ENCODE measurements at regions not wholly inside any gene's neighbourhood (a gene's known extent, or its start where the extent isn't known, plus 50 kb on each side); places are given as distances from the start of the nearest gene placed in this dataset.

- H3K4me3 ChIP-seq (ENCODE audit: insufficient read depth, low read depth, low read length) = no peak overlapping the region
- H3K36me3 ChIP-seq (ENCODE audit: control insufficient read depth, insufficient read depth, low read length) = no peaks in the 10 kb centered on the region
- no peaks in the 10 kb centered on the region for H3K9me3 ChIP-seq (ENCODE audit: control insufficient read depth, low read length)
- H3K27ac ChIP-seq (ENCODE audit: insufficient read depth, low read depth, low read length, poor library complexity, severe bottlenecking) = no peak overlapping the region
- H3K4me1 ChIP-seq (ENCODE audit: control insufficient read depth, insufficient read depth, low read length) = no peaks in the 10 kb centered on the region
- no peaks in the 10 kb centered on the region for H3K27me3 ChIP-seq (ENCODE audit: control insufficient read depth, insufficient read depth, low read length, poor library complexity, severe bottlenecking)
- WGBS, 2 experiments = 90 to 91% methylated on average over 7 to 8 of the region's 8 CpGs
Measured at GRCh38 chr17:34099859-34100515, 155.1 kb upstream of the CCL2 start.

DNA sequence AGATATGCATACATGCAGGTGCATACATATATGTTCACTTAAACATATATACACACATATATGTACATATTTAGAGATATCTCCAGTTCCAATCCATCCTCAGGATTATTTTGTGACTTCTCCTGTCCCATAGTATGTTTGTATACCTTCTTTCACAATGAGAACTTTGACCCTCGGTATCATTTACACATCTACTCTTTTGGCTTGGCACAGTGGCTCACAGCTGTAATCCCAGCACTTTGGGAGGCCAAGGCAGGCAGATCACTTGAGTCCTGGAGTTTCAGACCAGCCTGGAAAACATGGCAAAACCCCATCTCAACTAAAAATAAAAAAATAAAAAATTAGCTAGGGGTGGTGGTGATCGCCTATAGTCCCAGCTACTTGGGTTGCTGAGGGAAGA, 148.1 kb upstream of the CCL2 start:
- Histone ChIP-seq H3K27me3 (ENCODE audit: control insufficient read depth, insufficient read depth, low read length, poor library complexity, severe bottlenecking) (no peaks in the 10 kb centered on the region), H3K27ac (ENCODE audit: insufficient read depth, low read depth, low read length, poor library complexity, severe bottlenecking) (no peak overlapping the region), H3K9me3 (ENCODE audit: control insufficient read depth, low read length) (no peaks in the 10 kb centered on the region), H3K36me3 (ENCODE audit: control insufficient read depth, insufficient read depth, low read length) (no peaks in the 10 kb centered on the region), H3K4me1 (ENCODE audit: control insufficient read depth, insufficient read depth, low read length) (no peaks in the 10 kb centered on the region), H3K4me3 (ENCODE audit: insufficient read depth, low read depth, low read length) (no peak overlapping the region)
- 86 to 89% methylated on average over 2 of the region's 2 CpGs for WGBS, 2 experiments

DNA sequence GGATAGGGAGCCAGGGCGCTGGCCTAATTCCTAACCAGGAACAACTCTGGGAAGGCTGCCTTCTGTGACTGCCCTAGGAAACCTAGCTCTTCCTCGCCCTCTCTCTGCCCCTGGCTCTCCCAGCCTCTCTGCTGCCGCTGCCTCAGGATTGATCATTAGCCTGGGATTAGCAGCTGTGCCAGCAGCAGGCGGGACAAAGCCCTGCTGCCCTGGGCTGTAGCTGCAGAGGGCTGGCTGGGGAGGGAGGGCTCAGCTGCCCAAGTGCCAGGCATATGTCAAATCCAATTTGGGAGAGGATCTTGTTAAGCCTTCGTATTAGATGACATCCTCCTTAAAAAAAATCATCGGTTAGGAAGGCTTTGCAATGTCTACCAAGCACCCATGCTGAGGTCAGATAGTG, 144.8 kb upstream of the CCL2 start:
- 59 to 63% methylated on average over 6 of the region's 6 CpGs for WGBS, 2 experiments
- H3K4me3 ChIP-seq (ENCODE audit: insufficient read depth, low read depth, low read length) = no peak overlapping the region
- no peaks in the 10 kb centered on the region for H3K27me3 ChIP-seq (ENCODE audit: control insufficient read depth, insufficient read depth, low read length, poor library complexity, severe bottlenecking)
- H3K36me3 ChIP-seq (ENCODE audit: control insufficient read depth, insufficient read depth, low read length) = no peaks in the 10 kb centered on the region
- no peak overlapping the region for H3K27ac ChIP-seq (ENCODE audit: insufficient read depth, low read depth, low read length, poor library complexity, severe bottlenecking)
- H3K9me3 ChIP-seq (ENCODE audit: control insufficient read depth, low read length) = no peaks in the 10 kb centered on the region
- no peaks in the 10 kb centered on the region for H3K4me1 ChIP-seq (ENCODE audit: control insufficient read depth, insufficient read depth, low read length)

DNA sequence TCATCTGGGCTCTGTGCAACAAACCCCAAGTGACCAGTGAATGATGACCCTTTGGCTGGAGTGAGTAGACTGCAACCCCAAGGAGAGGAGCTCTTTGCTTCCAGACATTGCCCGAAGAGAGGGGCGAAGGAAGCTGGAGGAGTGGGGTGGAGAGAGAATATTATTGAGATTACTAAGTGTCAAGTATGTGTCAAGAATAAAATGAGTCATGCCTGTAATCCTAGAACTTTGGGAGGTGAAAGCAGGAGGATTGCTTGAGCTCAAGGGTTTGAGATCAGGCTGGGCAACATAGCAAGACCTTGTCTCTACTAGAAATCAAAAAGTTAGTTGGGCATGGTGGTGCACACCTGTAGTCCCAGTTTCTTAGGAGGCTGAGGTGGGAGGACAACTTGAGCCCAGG, 142.0 kb upstream of the CCL2 start:
- Histone ChIP-seq H3K27ac (ENCODE audit: insufficient read depth, low read depth, low read length, poor library complexity, severe bottlenecking) (no peak overlapping the region), H3K27me3 (ENCODE audit: control insufficient read depth, insufficient read depth, low read length, poor library complexity, severe bottlenecking) (no peaks in the 10 kb centered on the region)
- 97 to 98% methylated on average over 2 of the region's 2 CpGs for WGBS, 2 experiments

DNA sequence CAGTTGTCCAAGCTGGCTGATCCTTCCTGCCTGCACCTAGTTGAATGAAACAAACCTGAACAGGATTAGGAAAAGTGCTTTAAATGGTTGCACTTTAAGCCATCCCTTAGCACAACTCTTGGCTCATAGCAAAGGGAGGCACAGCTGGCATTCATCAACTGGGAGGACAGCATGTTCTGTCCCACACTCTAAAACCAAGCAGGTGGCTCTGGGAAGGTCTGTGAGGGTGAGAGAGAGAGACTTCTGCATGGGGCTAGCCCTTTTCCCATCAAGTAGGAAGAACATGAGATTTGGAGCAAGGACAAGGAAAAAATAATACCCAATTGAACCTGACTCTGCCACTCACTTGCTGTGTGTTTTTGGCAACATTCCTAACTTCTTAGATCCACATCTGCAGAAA, 140.9 kb upstream of the CCL2 start:
- no peak overlapping the region for H3K4me3 ChIP-seq (ENCODE audit: insufficient read depth, low read depth, low read length)
- H3K36me3 ChIP-seq (ENCODE audit: control insufficient read depth, insufficient read depth, low read length) = no peaks in the 10 kb centered on the region
- no peaks in the 10 kb centered on the region for H3K4me1 ChIP-seq (ENCODE audit: control insufficient read depth, insufficient read depth, low read length)
- no peaks in the 10 kb centered on the region for H3K27me3 ChIP-seq (ENCODE audit: control insufficient read depth, insufficient read depth, low read length, poor library complexity, severe bottlenecking)
- H3K27ac ChIP-seq (ENCODE audit: insufficient read depth, low read depth, low read length, poor library complexity, severe bottlenecking) = no peak overlapping the region
- H3K9me3 ChIP-seq (ENCODE audit: control insufficient read depth, low read length) = no peaks in the 10 kb centered on the region

More for the DNA sequence above, 142.0 kb upstream of the CCL2 start:
- Histone ChIP-seq H3K4me1 (ENCODE audit: control insufficient read depth, insufficient read depth, low read length) (no peaks in the 10 kb centered on the region), H3K36me3 (ENCODE audit: control insufficient read depth, insufficient read depth, low read length) (no peaks in the 10 kb centered on the region), H3K9me3 (ENCODE audit: control insufficient read depth, low read length) (no peaks in the 10 kb centered on the region), H3K4me3 (ENCODE audit: insufficient read depth, low read depth, low read length) (no peak overlapping the region)

- H3K9me3 ChIP-seq (ENCODE audit: control insufficient read depth, low read length) = no peaks in the 10 kb centered on the region
- H3K36me3 ChIP-seq (ENCODE audit: control insufficient read depth, insufficient read depth, low read length) = no peaks in the 10 kb centered on the region
- no peak overlapping the region for H3K27ac ChIP-seq (ENCODE audit: insufficient read depth, low read depth, low read length, poor library complexity, severe bottlenecking)
- H3K27me3 ChIP-seq (ENCODE audit: control insufficient read depth, insufficient read depth, low read length, poor library complexity, severe bottlenecking) = no peaks in the 10 kb centered on the region
- H3K4me3 ChIP-seq (ENCODE audit: insufficient read depth, low read depth, low read length) = no peak overlapping the region
- H3K4me1 ChIP-seq (ENCODE audit: control insufficient read depth, insufficient read depth, low read length) = no peaks in the 10 kb centered on the region
Measured at GRCh38 chr17:34116306-34116705, 138.8 kb upstream of the CCL2 start.

DNA sequence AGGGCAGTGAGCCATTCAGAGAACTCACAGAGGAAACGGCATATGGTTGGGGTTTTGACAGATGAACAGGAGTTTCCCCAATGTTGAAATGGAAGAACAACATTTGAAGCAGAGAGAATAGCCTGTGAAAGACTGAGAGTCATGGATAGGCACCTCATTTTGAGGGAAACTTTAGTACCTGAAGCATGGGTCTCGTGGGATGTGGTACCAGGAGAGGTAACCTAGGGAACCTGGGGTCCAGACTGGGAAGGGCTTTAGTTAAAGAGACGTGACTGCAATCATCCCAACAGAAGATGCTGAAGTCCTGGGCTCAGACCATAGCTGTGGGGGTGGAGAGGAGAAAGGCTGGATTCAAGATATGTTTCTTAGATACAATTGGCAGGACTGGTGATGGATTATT, 137.8 kb upstream of the CCL2 start:
- Histone ChIP-seq H3K4me1 (ENCODE audit: control insufficient read depth, insufficient read depth, low read length) (no peaks in the 10 kb centered on the region), H3K36me3 (ENCODE audit: control insufficient read depth, insufficient read depth, low read length) (no peaks in the 10 kb centered on the region), H3K9me3 (ENCODE audit: control insufficient read depth, low read length) (no peaks in the 10 kb centered on the region), H3K27me3 (ENCODE audit: control insufficient read depth, insufficient read depth, low read length, poor library complexity, severe bottlenecking) (no peaks in the 10 kb centered on the region), H3K27ac (ENCODE audit: insufficient read depth, low read depth, low read length, poor library complexity, severe bottlenecking) (no peak overlapping the region), H3K4me3 (ENCODE audit: insufficient read depth, low read depth, low read length) (no peak overlapping the region)
- 92% methylated on average over 3 of the region's 3 CpGs for WGBS, 2 experiments

DNA sequence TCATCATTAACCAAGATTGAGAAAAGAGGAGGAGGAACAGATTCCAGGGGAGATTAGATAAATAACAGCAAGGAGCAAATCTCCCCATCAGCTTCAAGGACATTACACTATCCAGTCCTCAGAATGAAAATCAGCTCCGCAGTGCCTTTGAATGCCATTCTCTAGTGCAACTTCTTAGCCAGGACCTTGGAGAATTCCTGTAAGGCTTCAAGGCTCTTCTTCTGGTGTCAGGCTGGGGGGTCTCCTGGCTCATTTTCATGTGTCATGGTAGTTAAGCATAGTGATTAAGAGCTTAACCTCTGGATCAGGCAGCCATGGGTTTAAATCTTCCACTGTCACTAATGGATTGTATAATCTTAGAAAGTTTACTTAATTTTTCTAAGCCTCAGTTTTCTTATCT, 137.3 kb upstream of the CCL2 start:
- H3K9me3 ChIP-seq (ENCODE audit: control insufficient read depth, low read length) = no peaks in the 10 kb centered on the region
- no peaks in the 10 kb centered on the region for H3K36me3 ChIP-seq (ENCODE audit: control insufficient read depth, insufficient read depth, low read length)
- no peaks in the 10 kb centered on the region for H3K27me3 ChIP-seq (ENCODE audit: control insufficient read depth, insufficient read depth, low read length, poor library complexity, severe bottlenecking)
- H3K27ac ChIP-seq (ENCODE audit: insufficient read depth, low read depth, low read length, poor library complexity, severe bottlenecking) = no peak overlapping the region
- H3K4me1 ChIP-seq (ENCODE audit: control insufficient read depth, insufficient read depth, low read length) = no peaks in the 10 kb centered on the region
- WGBS, 2 experiments = 100% methylated on average over 1 of the region's 1 CpG
- no peak overlapping the region for H3K4me3 ChIP-seq (ENCODE audit: insufficient read depth, low read depth, low read length)

- Histone ChIP-seq H3K36me3 (ENCODE audit: control insufficient read depth, insufficient read depth, low read length) (no peaks in the 10 kb centered on the region), H3K4me3 (ENCODE audit: insufficient read depth, low read depth, low read length) (no peak overlapping the region), H3K27ac (ENCODE audit: insufficient read depth, low read depth, low read length, poor library complexity, severe bottlenecking) (no peak overlapping the region), H3K9me3 (ENCODE audit: control insufficient read depth, low read length) (no peaks in the 10 kb centered on the region), H3K4me1 (ENCODE audit: control insufficient read depth, insufficient read depth, low read length) (no peaks in the 10 kb centered on the region), H3K27me3 (ENCODE audit: control insufficient read depth, insufficient read depth, low read length, poor library complexity, severe bottlenecking) (no peaks in the 10 kb centered on the region)
- 91 to 93% methylated on average over 3 of the region's 3 CpGs for WGBS, 2 experiments
Measured at GRCh38 chr17:34118564-34118963, 136.5 kb upstream of the CCL2 start.

DNA sequence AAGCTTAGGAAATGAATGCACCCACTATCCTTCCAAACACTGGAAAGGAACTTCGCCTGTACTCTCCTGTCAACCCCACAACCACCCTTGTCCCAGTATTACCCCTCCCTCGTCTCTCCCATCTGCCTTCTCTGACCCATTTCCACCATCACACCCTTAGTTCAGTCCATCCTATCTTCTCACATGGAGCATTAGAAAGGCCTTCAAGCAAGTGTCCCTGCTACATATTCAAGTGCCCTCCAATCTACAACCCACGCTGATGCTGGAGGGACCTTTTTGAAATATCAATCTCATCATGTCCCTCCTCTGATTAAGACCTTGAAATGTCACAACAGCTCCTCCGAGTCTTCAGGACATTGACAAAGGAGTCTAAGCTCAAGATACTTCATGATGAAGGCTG, 133.8 kb upstream of the CCL2 start:
- whole genome bisulfite sequencing, 2 experiments = 89 to 92% methylated on average over 4 of the region's 4 CpGs
- Histone ChIP-seq H3K9me3 (ENCODE audit: control insufficient read depth, low read length) (no peaks in the 10 kb centered on the region), H3K4me3 (ENCODE audit: insufficient read depth, low read depth, low read length) (no peak overlapping the region), H3K36me3 (ENCODE audit: control insufficient read depth, insufficient read depth, low read length) (no peaks in the 10 kb centered on the region), H3K27me3 (ENCODE audit: control insufficient read depth, insufficient read depth, low read length, poor library complexity, severe bottlenecking) (no peaks in the 10 kb centered on the region), H3K27ac (ENCODE audit: insufficient read depth, low read depth, low read length, poor library complexity, severe bottlenecking) (no peak overlapping the region), H3K4me1 (ENCODE audit: control insufficient read depth, insufficient read depth, low read length) (no peaks in the 10 kb centered on the region)

DNA sequence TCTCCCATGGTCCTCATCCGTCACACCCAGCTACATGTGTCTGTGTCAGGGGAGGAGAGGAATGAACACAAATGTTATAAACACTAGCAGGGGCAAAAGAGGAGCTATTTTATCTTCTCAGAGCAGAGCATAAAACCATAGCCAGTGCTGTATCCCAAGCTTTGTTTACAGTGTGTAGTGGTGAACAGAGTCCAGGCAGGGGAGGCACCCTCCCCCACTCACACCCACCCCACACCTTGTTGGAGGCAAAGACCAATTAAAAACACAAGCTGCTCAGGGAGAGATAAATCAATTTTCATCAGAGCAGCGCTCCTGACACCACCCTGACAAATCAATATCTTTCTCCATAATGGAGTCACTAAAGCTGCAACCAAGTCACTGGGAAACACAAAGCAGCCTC, 132.6 kb upstream of the CCL2 start:
- Histone ChIP-seq H3K4me1 (ENCODE audit: control insufficient read depth, insufficient read depth, low read length) (no peaks in the 10 kb centered on the region), H3K36me3 (ENCODE audit: control insufficient read depth, insufficient read depth, low read length) (no peaks in the 10 kb centered on the region), H3K27me3 (ENCODE audit: control insufficient read depth, insufficient read depth, low read length, poor library complexity, severe bottlenecking) (no peaks in the 10 kb centered on the region), H3K4me3 (ENCODE audit: insufficient read depth, low read depth, low read length) (no peak overlapping the region), H3K9me3 (ENCODE audit: control insufficient read depth, low read length) (no peaks in the 10 kb centered on the region), H3K27ac (ENCODE audit: insufficient read depth, low read depth, low read length, poor library complexity, severe bottlenecking) (no peak overlapping the region)
- WGBS, 2 experiments = 94% methylated on average over 2 of the region's 2 CpGs
